Heart left ventricle (tissue), 16 donors: ENCODE measurements at regions not wholly inside any gene's neighbourhood (a gene's known extent, or its start where the extent isn't known, plus 50 kb on each side); places are given as distances from the start of the nearest gene placed in this dataset.

Experiments used
- ATAC-seq, 4 donors: fragments of 200-7000 bp; cut with Tn5 transposase; one replicate each; pipeline ENCODE4 v1.9.1; 2020 to 2022; ENCODE audit warnings: moderate library complexity in 4 of 4, mild to moderate bottlenecking in 3 of 4, moderate number of reproducible peaks in 1 of 4
- DNase-seq, 5 donors: peaks; one replicate each; pipeline ENCODE4 v3.0.0-alpha.2; 2020
- H3K27ac ChIP-seq, 12 donors: fragments of 200-600 bp; sonication (generic) in 4 of 12; one replicate each; pipeline versions ENCODE4 v1.5.0 to v1.8.0; 2016 to 2022; ENCODE audit warnings: mild to moderate bottlenecking in 2 of 12
- H3K27me3 ChIP-seq, 9 donors: fragments of 200-600 bp; sonication (generic) in 2 of 9; one replicate each; pipeline versions ENCODE4 v1.5.1 to v1.8.0; 2016 to 2022; ENCODE audit warnings: mild to moderate bottlenecking in 3 of 9
- H3K36me3 ChIP-seq, 9 donors: fragments of 200-600 bp; sonication (generic) in 2 of 9; one replicate each; pipeline versions ENCODE4 v1.5.0 to v1.8.0; 2018 to 2022; ENCODE audit warnings: mild to moderate bottlenecking in 2 of 9
- H3K4me1 ChIP-seq, 12 donors: fragments of 200-600 bp; sonication (generic) in 4 of 12; one replicate each; pipeline versions ENCODE4 v1.5.0 to v1.8.0; 2016 to 2022; ENCODE audit warnings: mild to moderate bottlenecking in 3 of 12
- H3K4me3 ChIP-seq, 12 donors: fragments of 200-600 bp; sonication (generic) in 4 of 12; one replicate each; pipeline versions ENCODE4 v1.5.0 to v1.8.0; 2017 to 2022; ENCODE audit warnings: mild to moderate bottlenecking in 9 of 12, moderate library complexity in 4 of 12
- H3K9me3 ChIP-seq, 12 donors: fragments of 200-600 bp; sonication (generic) in 4 of 12; one replicate each; pipeline versions ENCODE4 v1.5.0 to v1.8.0; 2016 to 2022; ENCODE audit warnings: mild to moderate bottlenecking in 1 of 12
- POLR2A ChIP-seq, 2 donors: fragments of 450-650 bp; IDR thresholded peaks; one replicate each; pipeline ENCODE4 v1.6.1; 2017; ENCODE audit warnings: antibody characterized with exemption in 2 of 2, mild to moderate bottlenecking in 2 of 2, moderate library complexity in 2 of 2
- WGBS, 4 donors: extraction: QIAGEN DNeasy Blood & Tissue Kit in 2 of 4; methylation state at CpG; one replicate each; pipeline versions ENCODE4 v1.1.5 to v1.1.7; 2013 to 2018; 5-methylcytosine and 5-hydroxymethylcytosine counted together
- intact Hi-C, 10 donors: fragments of 100-400 bp; cut with DNase I; formaldehyde crosslinking; loops; one replicate each; pipeline versions ENCODE4 v1.11.1 to v1.14.2; 2022
- TF ChIP-seq, protein P1 (sequence below), 12 donors: fragments of 200-600 bp; sonication (generic) in 4 of 12; IDR thresholded peaks; one replicate each; pipeline versions ENCODE4 v1.5.0 to v1.8.0; 2018 to 2022; ENCODE audit warnings: antibody characterized with exemption in 12 of 12, mild to moderate bottlenecking in 5 of 12
- donor health status: ischemic (EF 13 %, LVEDD 7.1; RV severe dilation, severe dysfunction).
- donor health status: healthy with polysubstance abuse.
- donor health status: DM: no; HTN: yes; CAD: no.
- donor health status: DM: no; HTN: no; CAD: no.
- donor health status: ischemic (EF 25% LVEDD 6.9; RV normal size, moderate dysfunction).
- donor health status: ischemic (EF 25% LVEDD 5.7; RV mildly dilated, moderate dysfunction).
- donor health status: healthy.
- donor health status: DM: yes; HTN: yes; CAD: no.
- donor health status: ischemic (EF 35%, LVEDD 5.7; RV mildly dilated, moderate dysfunction).
- donor health status: nonischemic (EF 11% LVEDD 7.7; RV severe dilation, severe dysfunction).
- donor health status: DM: yes; HTN: yes; CAD: no.
- donor health status: PGD.
- donor health status: ischemic (EF 29% LVEDD 5.4; RV normal size, mild dysfunction).
- donor health status: nonischemic (EF 23%, LVEDD 6.1; RV moderate dilation, normal function).

DNA sequence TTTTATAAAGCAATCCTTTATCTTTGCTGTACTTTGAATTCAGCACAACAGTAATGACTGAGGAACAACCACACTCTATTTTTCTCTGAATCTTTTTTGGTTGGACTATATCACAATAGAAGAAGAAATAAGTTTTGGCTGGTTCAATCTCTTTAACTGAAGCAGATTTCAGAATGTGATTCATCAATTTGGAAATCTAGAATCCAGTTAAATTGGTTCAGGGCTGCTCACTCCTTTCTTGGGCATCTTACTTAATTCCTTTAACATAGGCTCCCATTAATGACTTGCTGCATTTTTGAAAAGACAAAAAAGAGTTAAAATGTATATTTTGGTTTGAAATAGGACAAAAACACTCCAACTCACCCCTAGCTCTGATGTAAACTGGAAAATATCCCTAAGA lies 688.3 kb upstream of the NECTIN3 start:
- Histone ChIP-seq H3K27me3 (no peaks in the 10 kb centered on the region), H3K9me3 (no peaks in the 10 kb centered on the region), H3K4me1 (no peaks in the 10 kb centered on the region), H3K36me3 (no peaks in the 10 kb centered on the region), H3K27ac (no peak overlapping the region), H3K4me3 (no peak overlapping the region)
- TF ChIP-seq, protein P1, sequence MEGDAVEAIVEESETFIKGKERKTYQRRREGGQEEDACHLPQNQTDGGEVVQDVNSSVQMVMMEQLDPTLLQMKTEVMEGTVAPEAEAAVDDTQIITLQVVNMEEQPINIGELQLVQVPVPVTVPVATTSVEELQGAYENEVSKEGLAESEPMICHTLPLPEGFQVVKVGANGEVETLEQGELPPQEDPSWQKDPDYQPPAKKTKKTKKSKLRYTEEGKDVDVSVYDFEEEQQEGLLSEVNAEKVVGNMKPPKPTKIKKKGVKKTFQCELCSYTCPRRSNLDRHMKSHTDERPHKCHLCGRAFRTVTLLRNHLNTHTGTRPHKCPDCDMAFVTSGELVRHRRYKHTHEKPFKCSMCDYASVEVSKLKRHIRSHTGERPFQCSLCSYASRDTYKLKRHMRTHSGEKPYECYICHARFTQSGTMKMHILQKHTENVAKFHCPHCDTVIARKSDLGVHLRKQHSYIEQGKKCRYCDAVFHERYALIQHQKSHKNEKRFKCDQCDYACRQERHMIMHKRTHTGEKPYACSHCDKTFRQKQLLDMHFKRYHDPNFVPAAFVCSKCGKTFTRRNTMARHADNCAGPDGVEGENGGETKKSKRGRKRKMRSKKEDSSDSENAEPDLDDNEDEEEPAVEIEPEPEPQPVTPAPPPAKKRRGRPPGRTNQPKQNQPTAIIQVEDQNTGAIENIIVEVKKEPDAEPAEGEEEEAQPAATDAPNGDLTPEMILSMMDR (IDR thresholded peaks at IDR 0.05), result no peak
- TF ChIP-seq POLR2A (IDR thresholded peaks at IDR 0.05), result no peak
- ATAC-seq (no peak), DNase-seq (no peak)
- intact Hi-C loops, result no loop called here

DNA sequence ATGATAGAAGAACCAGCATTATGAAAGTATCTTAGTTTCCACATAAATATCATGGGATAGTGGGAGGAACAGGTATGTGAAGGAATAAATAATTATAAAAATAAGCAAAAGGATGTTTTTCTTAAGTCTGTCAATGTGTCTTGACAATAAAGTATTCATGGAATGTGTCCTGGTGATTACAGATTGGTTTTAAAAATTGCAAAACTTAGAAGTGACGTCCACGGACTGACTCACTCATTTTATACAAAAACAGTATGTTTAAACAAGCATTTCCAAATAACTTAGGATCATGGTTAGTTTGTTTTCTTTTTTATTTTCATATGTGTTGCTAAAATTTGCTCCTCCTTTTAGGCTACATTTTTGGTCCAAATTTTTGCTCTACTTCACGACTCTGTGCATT lies 687.0 kb upstream of the NECTIN3 start:
- intact Hi-C loops, result no loop called here
- WGBS, 4 donors, result 71 to 76% (median 73%) methylated on average over 3 of the region's 3 CpGs
- no peaks in the 10 kb centered on the region for H3K4me1 ChIP-seq
- H3K4me3 ChIP-seq, result no peak overlapping the region
- TF ChIP-seq, protein P1 (IDR thresholded peaks at IDR 0.05), result no peak
- no peak for TF ChIP-seq POLR2A (IDR thresholded peaks at IDR 0.05)
- H3K27me3 ChIP-seq, result no peaks in the 10 kb centered on the region
- H3K27ac ChIP-seq, result no peak overlapping the region
- DNase-seq (no peak), ATAC-seq (no peak)
- no peaks in the 10 kb centered on the region for H3K36me3 ChIP-seq
- H3K9me3 ChIP-seq, result no peaks in the 10 kb centered on the region

DNA sequence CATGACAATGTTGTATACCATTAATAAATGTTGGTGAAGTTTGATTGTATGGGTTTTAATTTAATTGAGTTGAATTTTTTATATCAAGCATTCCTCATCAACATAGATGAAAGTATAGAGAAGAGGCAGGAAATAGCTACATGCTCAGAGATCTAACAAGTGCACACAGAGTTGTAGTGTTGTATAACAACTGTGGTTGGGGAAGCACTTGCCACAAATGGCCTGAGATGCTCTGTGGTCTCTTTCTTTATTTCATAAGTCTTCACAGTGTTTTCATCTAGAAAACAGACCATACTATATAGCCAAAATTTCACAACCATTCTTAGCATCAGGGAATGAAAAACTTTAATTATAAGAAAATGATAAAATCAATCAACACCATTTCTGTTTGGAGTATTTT lies 682.6 kb upstream of the NECTIN3 start:
- no peak for ATAC-seq
- no peaks in the 10 kb centered on the region for H3K9me3 ChIP-seq
- no peaks in the 10 kb centered on the region for H3K36me3 ChIP-seq
- intact Hi-C loops, result no loop called here
- TF ChIP-seq POLR2A (IDR thresholded peaks at IDR 0.05), result no peak
- TF ChIP-seq, protein P1 (IDR thresholded peaks at IDR 0.05), result no peak
- H3K27ac ChIP-seq, result no peak overlapping the region
- no peak for DNase-seq
- H3K4me1 ChIP-seq, result no peaks in the 10 kb centered on the region
- H3K4me3 ChIP-seq, result no peak overlapping the region
- no peaks in the 10 kb centered on the region for H3K27me3 ChIP-seq

DNA sequence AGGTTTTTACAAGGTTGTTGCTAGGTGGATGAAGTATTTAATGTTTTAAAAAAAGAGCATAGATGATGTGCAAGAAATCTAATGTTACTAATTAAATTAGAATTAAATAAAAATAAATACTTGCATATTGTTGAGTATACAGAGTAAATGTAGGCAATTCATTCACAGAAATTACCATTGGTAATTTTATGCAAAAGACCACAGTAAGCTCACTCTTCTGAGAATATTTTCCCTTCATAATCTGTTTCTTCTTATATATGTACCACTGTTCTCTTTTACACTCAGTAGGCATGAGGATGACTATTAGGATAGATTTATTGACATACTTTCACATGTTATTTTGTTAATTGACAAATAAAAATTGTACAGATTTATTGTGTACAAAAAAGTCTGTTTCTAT lies 681.2 kb upstream of the NECTIN3 start:
- Histone ChIP-seq H3K27me3 (no peaks in the 10 kb centered on the region), H3K4me1 (no peaks in the 10 kb centered on the region), H3K27ac (no peak overlapping the region), H3K4me3 (no peak overlapping the region), H3K36me3 (no peaks in the 10 kb centered on the region), H3K9me3 (no peaks in the 10 kb centered on the region)
- TF ChIP-seq, protein P1 (IDR thresholded peaks at IDR 0.05), result no peak
- TF ChIP-seq POLR2A (IDR thresholded peaks at IDR 0.05), result no peak
- no peak for DNase-seq
- intact Hi-C loops, result no loop called here
- no peak for ATAC-seq
